AG09309 (cell line): ENCODE measurements at regions not wholly inside any gene's neighbourhood (a gene's known extent, or its start where the extent isn't known, plus 50 kb on each side); places are given as distances from the start of the nearest gene placed in this dataset.

Source experiments
- DNase-seq: peaks from one replicate; pipeline ENCODE4 v3.0.0-alpha.2; 2010; ENCODE audit warnings: low read depth
- H3K4me3 ChIP-seq: 2 replicates; pipeline ENCODE4 v1.5.1; 2011; ENCODE audit warnings: mild to moderate bottlenecking, low read depth, low read length, moderate library complexity; ENCODE audit not compliant: control insufficient read depth
- TF ChIP-seq, protein P1 (sequence below): IDR thresholded peaks from 2 replicates; pipeline ENCODE4 v1.5.1; 2011; ENCODE audit warnings: mild to moderate bottlenecking, low read depth, low read length, inconsistent platforms; ENCODE audit not compliant: insufficient read depth, control insufficient read depth; ENCODE audit errors: missing control alignments

DNA sequence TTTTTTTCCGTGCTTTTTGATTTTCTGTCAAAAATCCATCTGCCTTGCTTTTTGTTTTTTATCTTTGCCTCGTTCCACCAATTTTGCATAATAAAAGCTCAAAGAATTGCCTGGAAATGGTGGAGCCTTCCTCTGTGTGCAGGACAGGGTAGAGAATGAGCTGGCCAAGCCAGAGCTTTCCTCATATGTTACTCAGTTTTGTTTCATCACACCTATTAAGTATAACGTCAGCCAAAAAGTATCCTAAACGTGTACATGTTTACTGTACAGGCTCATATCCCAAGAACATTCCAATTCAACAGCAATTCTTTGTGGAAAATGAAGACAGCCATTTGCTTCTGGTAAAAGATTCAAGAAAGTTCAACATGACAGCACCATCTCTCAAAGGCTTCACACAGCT lies 191.2 kb upstream of the LMNTD1 start:
- H3K4me3 ChIP-seq: no peak overlapping the region
- no peak for DNase-seq
- TF ChIP-seq, protein P1, sequence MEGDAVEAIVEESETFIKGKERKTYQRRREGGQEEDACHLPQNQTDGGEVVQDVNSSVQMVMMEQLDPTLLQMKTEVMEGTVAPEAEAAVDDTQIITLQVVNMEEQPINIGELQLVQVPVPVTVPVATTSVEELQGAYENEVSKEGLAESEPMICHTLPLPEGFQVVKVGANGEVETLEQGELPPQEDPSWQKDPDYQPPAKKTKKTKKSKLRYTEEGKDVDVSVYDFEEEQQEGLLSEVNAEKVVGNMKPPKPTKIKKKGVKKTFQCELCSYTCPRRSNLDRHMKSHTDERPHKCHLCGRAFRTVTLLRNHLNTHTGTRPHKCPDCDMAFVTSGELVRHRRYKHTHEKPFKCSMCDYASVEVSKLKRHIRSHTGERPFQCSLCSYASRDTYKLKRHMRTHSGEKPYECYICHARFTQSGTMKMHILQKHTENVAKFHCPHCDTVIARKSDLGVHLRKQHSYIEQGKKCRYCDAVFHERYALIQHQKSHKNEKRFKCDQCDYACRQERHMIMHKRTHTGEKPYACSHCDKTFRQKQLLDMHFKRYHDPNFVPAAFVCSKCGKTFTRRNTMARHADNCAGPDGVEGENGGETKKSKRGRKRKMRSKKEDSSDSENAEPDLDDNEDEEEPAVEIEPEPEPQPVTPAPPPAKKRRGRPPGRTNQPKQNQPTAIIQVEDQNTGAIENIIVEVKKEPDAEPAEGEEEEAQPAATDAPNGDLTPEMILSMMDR: no peak

DNA sequence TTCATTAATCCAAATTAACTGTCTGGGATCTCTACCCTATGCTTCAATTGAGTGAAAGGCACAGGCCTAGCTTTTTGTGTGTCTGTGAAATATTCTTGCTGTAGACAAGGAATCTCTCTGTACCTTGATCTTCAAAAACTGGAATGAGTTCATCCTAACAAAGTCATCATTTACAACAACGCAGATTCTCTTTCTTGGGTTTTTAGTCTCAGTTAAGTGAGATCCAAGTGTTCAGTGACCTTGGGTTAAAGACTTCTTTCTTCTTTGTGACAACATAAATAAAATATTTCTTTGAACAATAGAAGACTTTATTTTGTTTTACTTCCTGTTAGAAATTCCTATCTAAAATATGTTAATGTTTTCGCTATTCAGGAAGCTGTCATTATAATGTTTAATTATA lies 192.2 kb upstream of the LMNTD1 start:
- H3K4me3 ChIP-seq: no peak overlapping the region
- TF ChIP-seq, protein P1: no peak
- no peak for DNase-seq

DNA sequence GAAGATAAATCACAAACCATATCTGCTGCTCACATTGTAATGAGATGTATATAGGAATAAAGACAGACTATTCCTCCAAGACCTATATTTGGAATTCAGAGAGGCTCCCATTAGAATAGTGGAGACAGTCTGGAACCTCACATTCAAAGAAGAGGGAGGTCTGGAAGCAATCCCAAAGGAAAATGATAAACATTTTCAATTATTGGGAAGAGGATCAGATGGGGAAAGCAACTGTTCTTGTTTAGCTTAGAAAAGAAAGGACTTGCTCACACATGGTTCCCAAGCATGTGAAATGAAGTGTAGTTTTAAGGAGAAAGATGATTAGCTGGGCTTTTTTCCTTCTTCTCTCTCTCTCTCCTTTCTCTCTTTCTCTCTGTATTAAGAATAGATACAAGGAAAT lies 193.0 kb upstream of the LMNTD1 start:
- no peak overlapping the region for H3K4me3 ChIP-seq
- no peak for DNase-seq
- TF ChIP-seq, protein P1: no peak

DNA sequence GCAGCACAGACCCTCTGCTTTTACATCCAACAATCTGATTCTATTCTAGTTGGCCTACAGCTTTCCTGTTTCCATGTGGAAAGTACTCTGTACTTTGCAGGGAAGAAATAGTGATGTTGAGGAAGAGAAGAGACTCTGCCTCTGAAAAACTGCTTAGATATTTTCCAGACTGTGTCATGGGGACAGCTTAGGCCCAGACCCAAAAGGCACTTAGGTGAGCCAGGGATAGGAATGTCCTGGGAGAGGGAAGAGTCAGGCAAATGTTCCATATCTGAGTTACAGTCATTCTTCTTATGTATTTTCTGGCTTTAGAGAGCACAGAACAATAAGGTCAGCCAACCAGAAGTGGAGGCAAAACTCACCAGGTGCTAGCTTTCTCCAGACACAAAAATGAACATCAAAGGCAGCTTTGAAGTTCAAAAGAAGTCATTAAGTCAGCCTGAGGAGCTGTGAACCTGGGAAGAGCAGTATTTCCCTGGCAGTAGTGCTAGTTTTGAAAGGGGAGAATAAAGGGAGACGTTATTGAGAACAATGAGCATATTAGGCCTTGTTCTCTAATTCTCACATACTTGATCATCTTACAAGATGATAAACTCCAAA lies 199.7 kb upstream of the LMNTD1 start:
- TF ChIP-seq, protein P1: no peak
- no peak overlapping the region for H3K4me3 ChIP-seq
- no peak for DNase-seq

DNA sequence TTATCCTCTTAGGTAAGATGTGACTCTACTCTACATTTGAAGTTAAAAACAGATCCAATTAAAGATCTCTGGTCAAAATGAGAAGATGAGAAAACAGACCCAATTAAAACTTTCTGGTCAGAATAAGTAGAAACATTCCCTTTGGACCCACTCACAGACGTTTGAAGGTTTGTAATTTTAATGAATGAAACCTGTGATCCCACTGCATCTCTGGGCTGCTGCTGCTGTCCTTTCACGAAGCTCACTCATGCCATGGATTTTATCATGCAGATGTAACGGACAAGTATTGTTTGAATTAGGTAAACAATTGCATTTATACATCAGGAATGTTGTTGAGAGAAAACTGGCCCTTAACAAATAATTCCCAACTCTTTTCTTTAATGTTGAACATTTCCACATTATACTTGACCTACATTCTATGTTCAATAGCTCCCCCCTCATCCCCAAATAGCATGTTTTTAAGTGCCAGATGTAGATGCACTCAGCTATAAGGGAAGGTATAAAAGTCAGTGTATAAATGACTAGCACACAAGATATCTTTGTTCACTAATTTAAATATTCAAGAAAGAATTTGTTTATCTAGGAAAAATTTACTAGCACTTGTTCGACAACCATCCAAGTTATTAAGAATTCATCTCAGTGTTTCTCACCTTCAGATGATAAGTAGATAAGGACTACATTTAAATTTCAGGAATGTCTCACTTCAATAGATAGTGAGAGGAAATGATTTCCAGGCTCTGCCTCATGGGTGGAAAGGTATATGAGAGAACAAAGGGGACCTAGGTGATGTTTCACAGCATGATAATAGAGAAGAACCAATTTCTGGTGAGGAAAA lies 202.3 kb upstream of the LMNTD1 start:
- DNase-seq: no peak
- H3K4me3 ChIP-seq: no peak overlapping the region
- TF ChIP-seq, protein P1: no peak

DNA sequence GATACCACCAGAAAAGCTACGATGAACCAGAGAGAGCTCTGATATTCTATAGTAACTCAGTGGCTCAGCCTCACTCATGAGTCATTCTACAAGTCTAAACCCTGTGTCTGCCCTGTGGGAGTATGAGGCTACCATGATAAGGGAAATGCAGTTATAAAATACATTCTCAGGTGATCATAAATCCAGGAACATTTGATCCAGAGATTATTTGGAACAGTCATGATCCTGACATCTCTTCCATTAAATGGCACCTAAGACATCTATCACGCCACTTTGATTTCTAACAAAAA lies 202.6 kb upstream of the RASSF8 start:
- TF ChIP-seq, protein P1: no peak
- no peak overlapping the region for H3K4me3 ChIP-seq
- no peak for DNase-seq
